ENCODE measurements at regions not wholly inside any gene's neighbourhood (a gene's known extent, or its start where the extent isn't known, plus 50 kb on each side); places are given as distances from the start of the nearest gene placed in this dataset.

GRCh38 chr2:5328826-5329225, 363.4 kb upstream of the SOX11 start:
- H3K4me3 ChIP-seq (ENCODE audit: insufficient read depth, low read length): no peak overlapping the region
- no peaks in the 10 kb centered on the region for H4K20me1 ChIP-seq (ENCODE audit: insufficient read depth, low read length)
- no peaks in the 10 kb centered on the region for H3K4me1 ChIP-seq (ENCODE audit: insufficient read depth, low read length)
- peaks cover 4% of the 10 kb centered on the region for H3K9me3 ChIP-seq (ENCODE audit: low read depth, low read length)
- DNase-seq (ENCODE audit: insufficient read length, low spot score, missing footprints): no peak
- no peak overlapping the region for H3K4me2 ChIP-seq (ENCODE audit: insufficient read depth, low read length)
- H3K36me3 ChIP-seq (ENCODE audit: insufficient read depth, low read length): no peaks in the 10 kb centered on the region
- H3K27ac ChIP-seq (ENCODE audit: low read depth, low read length): no peak overlapping the region
- TF ChIP-seq, protein P1, sequence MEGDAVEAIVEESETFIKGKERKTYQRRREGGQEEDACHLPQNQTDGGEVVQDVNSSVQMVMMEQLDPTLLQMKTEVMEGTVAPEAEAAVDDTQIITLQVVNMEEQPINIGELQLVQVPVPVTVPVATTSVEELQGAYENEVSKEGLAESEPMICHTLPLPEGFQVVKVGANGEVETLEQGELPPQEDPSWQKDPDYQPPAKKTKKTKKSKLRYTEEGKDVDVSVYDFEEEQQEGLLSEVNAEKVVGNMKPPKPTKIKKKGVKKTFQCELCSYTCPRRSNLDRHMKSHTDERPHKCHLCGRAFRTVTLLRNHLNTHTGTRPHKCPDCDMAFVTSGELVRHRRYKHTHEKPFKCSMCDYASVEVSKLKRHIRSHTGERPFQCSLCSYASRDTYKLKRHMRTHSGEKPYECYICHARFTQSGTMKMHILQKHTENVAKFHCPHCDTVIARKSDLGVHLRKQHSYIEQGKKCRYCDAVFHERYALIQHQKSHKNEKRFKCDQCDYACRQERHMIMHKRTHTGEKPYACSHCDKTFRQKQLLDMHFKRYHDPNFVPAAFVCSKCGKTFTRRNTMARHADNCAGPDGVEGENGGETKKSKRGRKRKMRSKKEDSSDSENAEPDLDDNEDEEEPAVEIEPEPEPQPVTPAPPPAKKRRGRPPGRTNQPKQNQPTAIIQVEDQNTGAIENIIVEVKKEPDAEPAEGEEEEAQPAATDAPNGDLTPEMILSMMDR (IDR thresholded peaks at IDR 0.05; ENCODE audit: extremely low read depth, low read depth, low read length): no peak
- no peaks in the 10 kb centered on the region for H3K27me3 ChIP-seq (ENCODE audit: insufficient read depth, low read length)
- no peak overlapping the region for H2AFZ ChIP-seq (ENCODE audit: low read length)
- no peaks in the 10 kb centered on the region for H3K79me2 ChIP-seq (ENCODE audit: insufficient read depth, low read length)

GRCh38 chr2:5329763-5330162, 362.4 kb upstream of the SOX11 start:
- Histone ChIP-seq H3K9me3 (ENCODE audit: low read depth, low read length) (peaks cover 4% of the 10 kb centered on the region), H2AFZ (ENCODE audit: low read length) (no peak overlapping the region), H4K20me1 (ENCODE audit: insufficient read depth, low read length) (no peaks in the 10 kb centered on the region), H3K4me2 (ENCODE audit: insufficient read depth, low read length) (no peak overlapping the region), H3K79me2 (ENCODE audit: insufficient read depth, low read length) (no peaks in the 10 kb centered on the region), H3K36me3 (ENCODE audit: insufficient read depth, low read length) (no peaks in the 10 kb centered on the region), H3K4me3 (ENCODE audit: insufficient read depth, low read length) (no peak overlapping the region), H3K4me1 (ENCODE audit: insufficient read depth, low read length) (no peaks in the 10 kb centered on the region), H3K27ac (ENCODE audit: low read depth, low read length) (no peak overlapping the region), H3K27me3 (ENCODE audit: insufficient read depth, low read length) (no peaks in the 10 kb centered on the region)
- no peak for DNase-seq (ENCODE audit: insufficient read length, low spot score, missing footprints)
- TF ChIP-seq, protein P1 (IDR thresholded peaks at IDR 0.05; ENCODE audit: extremely low read depth, low read depth, low read length): no peak

- no peaks in the 10 kb centered on the region for H3K4me1 ChIP-seq (ENCODE audit: insufficient read depth, low read length)
- no peaks in the 10 kb centered on the region for H3K79me2 ChIP-seq (ENCODE audit: insufficient read depth, low read length)
- no peaks in the 10 kb centered on the region for H3K27me3 ChIP-seq (ENCODE audit: insufficient read depth, low read length)
- no peak overlapping the region for H3K4me2 ChIP-seq (ENCODE audit: insufficient read depth, low read length)
- H2AFZ ChIP-seq (ENCODE audit: low read length): no peak overlapping the region
- no peaks in the 10 kb centered on the region for H4K20me1 ChIP-seq (ENCODE audit: insufficient read depth, low read length)
- H3K36me3 ChIP-seq (ENCODE audit: insufficient read depth, low read length): no peaks in the 10 kb centered on the region
- no peak for DNase-seq (ENCODE audit: insufficient read length, low spot score, missing footprints)
- H3K4me3 ChIP-seq (ENCODE audit: insufficient read depth, low read length): no peak overlapping the region
- no peak overlapping the region for H3K27ac ChIP-seq (ENCODE audit: low read depth, low read length)
- peaks cover 4% of the 10 kb centered on the region for H3K9me3 ChIP-seq (ENCODE audit: low read depth, low read length)
- TF ChIP-seq, protein P1 (IDR thresholded peaks at IDR 0.05; ENCODE audit: extremely low read depth, low read depth, low read length): no peak
Measured at GRCh38 chr2:5330961-5331360, 361.2 kb upstream of the SOX11 start.

DNA sequence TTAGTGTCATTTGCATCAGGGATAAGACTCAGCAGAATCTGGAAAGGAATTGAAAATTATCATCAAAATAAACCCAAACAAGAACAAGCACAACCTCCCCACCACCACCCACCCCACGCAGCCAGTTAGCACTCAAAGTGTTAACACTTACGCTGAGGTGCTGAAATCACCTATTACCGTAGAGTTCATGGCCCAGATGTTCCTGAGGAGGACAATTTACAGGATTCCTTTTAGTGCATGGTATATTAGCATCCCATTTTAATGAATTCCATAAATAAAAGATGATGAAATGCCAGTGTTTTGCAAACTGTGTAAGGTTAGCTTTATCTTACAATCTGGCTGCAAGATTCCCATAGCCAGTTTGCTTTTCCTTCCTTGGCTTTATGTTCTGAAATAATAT, 359.3 kb upstream of the SOX11 start:
- no peak overlapping the region for H3K27ac ChIP-seq (ENCODE audit: low read depth, low read length)
- H3K79me2 ChIP-seq (ENCODE audit: insufficient read depth, low read length): no peaks in the 10 kb centered on the region
- H3K4me1 ChIP-seq (ENCODE audit: insufficient read depth, low read length): no peaks in the 10 kb centered on the region
- TF ChIP-seq, protein P1 (IDR thresholded peaks at IDR 0.05; ENCODE audit: extremely low read depth, low read depth, low read length): no peak
- H3K4me2 ChIP-seq (ENCODE audit: insufficient read depth, low read length): no peak overlapping the region
- peaks cover 4% of the 10 kb centered on the region for H3K9me3 ChIP-seq (ENCODE audit: low read depth, low read length)
- H3K4me3 ChIP-seq (ENCODE audit: insufficient read depth, low read length): no peak overlapping the region
- no peak overlapping the region for H2AFZ ChIP-seq (ENCODE audit: low read length)
- no peaks in the 10 kb centered on the region for H3K36me3 ChIP-seq (ENCODE audit: insufficient read depth, low read length)
- H3K27me3 ChIP-seq (ENCODE audit: insufficient read depth, low read length): no peaks in the 10 kb centered on the region
- H4K20me1 ChIP-seq (ENCODE audit: insufficient read depth, low read length): no peaks in the 10 kb centered on the region
- no peak for DNase-seq (ENCODE audit: insufficient read length, low spot score, missing footprints)
